ENCODE measurements at regions not wholly inside any gene's neighbourhood (a gene's known extent, or its start where the extent isn't known, plus 50 kb on each side); places are given as distances from the start of the nearest gene placed in this dataset.

DNA sequence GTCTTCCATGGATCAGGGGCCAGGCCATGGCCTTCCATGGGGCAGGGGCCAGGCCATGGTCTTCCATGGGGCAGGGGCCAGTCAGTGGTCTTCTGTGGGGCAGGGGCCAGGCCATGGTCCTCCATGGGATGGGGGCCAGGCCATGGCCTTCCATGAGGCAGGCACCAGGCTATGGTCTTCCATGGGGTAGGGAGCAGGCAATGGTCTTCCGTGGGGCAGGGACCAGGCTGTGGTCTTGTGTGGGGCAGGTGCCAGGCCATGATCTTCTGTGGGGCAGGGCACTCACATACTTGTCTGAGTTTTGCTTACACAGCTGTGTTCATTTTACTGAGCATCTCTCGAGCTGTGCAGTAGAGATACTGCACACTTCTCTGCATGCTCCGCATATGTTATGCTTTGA lies 57.3 kb upstream of the THBS2 start:
- TF ChIP-seq, protein P1, sequence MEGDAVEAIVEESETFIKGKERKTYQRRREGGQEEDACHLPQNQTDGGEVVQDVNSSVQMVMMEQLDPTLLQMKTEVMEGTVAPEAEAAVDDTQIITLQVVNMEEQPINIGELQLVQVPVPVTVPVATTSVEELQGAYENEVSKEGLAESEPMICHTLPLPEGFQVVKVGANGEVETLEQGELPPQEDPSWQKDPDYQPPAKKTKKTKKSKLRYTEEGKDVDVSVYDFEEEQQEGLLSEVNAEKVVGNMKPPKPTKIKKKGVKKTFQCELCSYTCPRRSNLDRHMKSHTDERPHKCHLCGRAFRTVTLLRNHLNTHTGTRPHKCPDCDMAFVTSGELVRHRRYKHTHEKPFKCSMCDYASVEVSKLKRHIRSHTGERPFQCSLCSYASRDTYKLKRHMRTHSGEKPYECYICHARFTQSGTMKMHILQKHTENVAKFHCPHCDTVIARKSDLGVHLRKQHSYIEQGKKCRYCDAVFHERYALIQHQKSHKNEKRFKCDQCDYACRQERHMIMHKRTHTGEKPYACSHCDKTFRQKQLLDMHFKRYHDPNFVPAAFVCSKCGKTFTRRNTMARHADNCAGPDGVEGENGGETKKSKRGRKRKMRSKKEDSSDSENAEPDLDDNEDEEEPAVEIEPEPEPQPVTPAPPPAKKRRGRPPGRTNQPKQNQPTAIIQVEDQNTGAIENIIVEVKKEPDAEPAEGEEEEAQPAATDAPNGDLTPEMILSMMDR (IDR thresholded peaks at IDR 0.05) = no peak
- TF ChIP-seq POLR2A (IDR thresholded peaks at IDR 0.05) = no peak
